BLaER1 (cell line): ENCODE measurements at regions not wholly inside any gene's neighbourhood (a gene's known extent, or its start where the extent isn't known, plus 50 kb on each side); places are given as distances from the start of the nearest gene placed in this dataset.
"Not testable (repeated sequence)": the region's sequence is repeated elsewhere in the genome, so short reads cannot be mapped to it uniquely, and the experiment has no call there.

Experiments used
- H3K27ac ChIP-seq: shearing (Covaris generic); formaldehyde crosslinking; 2 replicates; pipeline ENCODE4 v1.8.1; 2022
- H3K27me3 ChIP-seq: shearing (Covaris generic); formaldehyde crosslinking; 2 replicates; pipeline ENCODE4 v1.8.1; 2022
- H3K36me3 ChIP-seq: shearing (Covaris generic); formaldehyde crosslinking; 2 replicates; pipeline ENCODE4 v1.8.1; 2022
- H3K4me1 ChIP-seq: shearing (Covaris generic); formaldehyde crosslinking; 2 replicates; pipeline ENCODE4 v1.8.1; 2022
- H3K4me2 ChIP-seq: shearing (Covaris generic); formaldehyde crosslinking; 2 replicates; pipeline ENCODE4 v1.8.1; 2022
- H3K4me3 ChIP-seq: shearing (Covaris generic); formaldehyde crosslinking; 2 replicates; pipeline ENCODE4 v1.8.1; 2022
- H3K9ac ChIP-seq: shearing (Covaris generic); formaldehyde crosslinking; 2 replicates; pipeline ENCODE4 v1.8.1; 2022
- H3K9me3 ChIP-seq: shearing (Covaris generic); formaldehyde crosslinking; 2 replicates; pipeline ENCODE4 v1.8.1; 2022
- H4K20me1 ChIP-seq: shearing (Covaris generic); formaldehyde crosslinking; 2 replicates; pipeline ENCODE4 v1.8.1; 2022
- Cebpa-rat ChIP-seq: shearing (Covaris generic); IDR thresholded peaks from 2 replicates; pipeline ENCODE4 v1.8.1; 2022

- Histone ChIP-seq H3K4me2 (peak overlapping the region; percentile 61), H3K27me3 (no peaks in the 10 kb centered on the region), H3K27ac (peak overlapping the region; percentile 86)
Measured at GRCh38 chr22:22357024-22357883, 112.7 kb downstream of the VPREB1 start.

GRCh38 chr22:22358152-22358551, 113.6 kb downstream of the VPREB1 start:
- no peaks in the 10 kb centered on the region for H3K27me3 ChIP-seq
- H3K9me3 ChIP-seq, result no peaks in the 10 kb centered on the region
- peak overlapping the region; percentile 61 for H3K4me2 ChIP-seq
- peak overlapping the region; percentile 65; the same call in 1 of the 2 replicates for H3K9ac ChIP-seq
- no peak for TF ChIP-seq Cebpa-rat
- H3K4me1 ChIP-seq, result peaks cover 55% of the 10 kb centered on the region
- H3K36me3 ChIP-seq, result no peaks in the 10 kb centered on the region
- H3K27ac ChIP-seq, result peak overlapping the region; percentile 86
- H4K20me1 ChIP-seq, result no peaks in the 10 kb centered on the region
- H3K4me3 ChIP-seq, result no peak overlapping the region; the same call in 1 of the 2 replicates

More at GRCh38 chr22:22357024-22357883, 112.7 kb downstream of the VPREB1 start:
- no peak for TF ChIP-seq Cebpa-rat
- Histone ChIP-seq H3K9me3 (no peaks in the 10 kb centered on the region), H3K36me3 (no peaks in the 10 kb centered on the region), H3K4me3 (no peak overlapping the region), H3K4me1 (peaks cover 58% of the 10 kb centered on the region), H4K20me1 (no peaks in the 10 kb centered on the region), H3K9ac (peak overlapping the region; percentile 65; the same call in 1 of the 2 replicates)

GRCh38 chr22:22358686-22359085, 114.1 kb downstream of the VPREB1 start:
- no peaks in the 10 kb centered on the region for H4K20me1 ChIP-seq
- no peak overlapping the region for H3K4me3 ChIP-seq
- H3K36me3 ChIP-seq, result no peaks in the 10 kb centered on the region
- H3K9ac ChIP-seq, result no peak overlapping the region
- peaks cover 52% of the 10 kb centered on the region for H3K4me1 ChIP-seq
- peak overlapping the region; percentile 61 for H3K4me2 ChIP-seq
- no peaks in the 10 kb centered on the region for H3K9me3 ChIP-seq
- TF ChIP-seq Cebpa-rat, result no peak
- peak overlapping the region; percentile 86; the same call in 1 of the 2 replicates for H3K27ac ChIP-seq
- H3K27me3 ChIP-seq, result no peaks in the 10 kb centered on the region

- no peaks in the 10 kb centered on the region for H3K9me3 ChIP-seq
- no peak overlapping the region for H3K27ac ChIP-seq
- H3K4me1 ChIP-seq, result peaks cover 45% of the 10 kb centered on the region
- no peaks in the 10 kb centered on the region for H3K36me3 ChIP-seq
- H3K4me3 ChIP-seq, result no peak overlapping the region
- no peak overlapping the region for H3K9ac ChIP-seq
- H3K27me3 ChIP-seq, result no peaks in the 10 kb centered on the region
- no peaks in the 10 kb centered on the region for H4K20me1 ChIP-seq
- no peak for TF ChIP-seq Cebpa-rat
- no peak overlapping the region for H3K4me2 ChIP-seq
Measured at GRCh38 chr22:22359465-22359864, 114.9 kb downstream of the VPREB1 start.

GRCh38 chr22:22360014-22360413, 115.4 kb downstream of the VPREB1 start:
- H3K4me1 ChIP-seq, result peaks cover 39% of the 10 kb centered on the region
- no peak overlapping the region for H3K9ac ChIP-seq
- H3K9me3 ChIP-seq, result no peaks in the 10 kb centered on the region
- no peak overlapping the region for H3K4me2 ChIP-seq
- no peak for TF ChIP-seq Cebpa-rat
- H3K36me3 ChIP-seq, result no peaks in the 10 kb centered on the region
- H4K20me1 ChIP-seq, result no peaks in the 10 kb centered on the region
- H3K27me3 ChIP-seq, result no peaks in the 10 kb centered on the region
- no peak overlapping the region for H3K4me3 ChIP-seq
- H3K27ac ChIP-seq, result no peak overlapping the region

- Histone ChIP-seq H3K9ac (no peak overlapping the region), H3K36me3 (no peaks in the 10 kb centered on the region), H3K4me1 (peaks cover 41% of the 10 kb centered on the region), H3K27me3 (no peaks in the 10 kb centered on the region), H3K4me3 (no peak overlapping the region), H3K9me3 (no peaks in the 10 kb centered on the region), H4K20me1 (no peaks in the 10 kb centered on the region), H3K4me2 (no peak overlapping the region), H3K27ac (no peak overlapping the region)
- no peak for TF ChIP-seq Cebpa-rat
Measured at GRCh38 chr22:22362311-22362710, 117.7 kb downstream of the VPREB1 start.

GRCh38 chr22:22362936-22363335, 118.3 kb downstream of the VPREB1 start:
- Histone ChIP-seq H3K9me3 (no peaks in the 10 kb centered on the region), H3K27me3 (no peaks in the 10 kb centered on the region), H3K27ac (no peak overlapping the region), H3K4me3 (no peak overlapping the region), H3K36me3 (no peaks in the 10 kb centered on the region), H4K20me1 (no peaks in the 10 kb centered on the region), H3K4me1 (peaks cover 41% of the 10 kb centered on the region), H3K9ac (no peak overlapping the region), H3K4me2 (peak overlapping the region; percentile 7; the same call in 1 of the 2 replicates)
- no peak for TF ChIP-seq Cebpa-rat

- Histone ChIP-seq H3K9ac (no peak overlapping the region), H3K27me3 (no peaks in the 10 kb centered on the region), H3K36me3 (no peaks in the 10 kb centered on the region), H3K4me1 (peaks cover 42% of the 10 kb centered on the region), H3K4me2 (no peak overlapping the region), H3K4me3 (no peak overlapping the region), H3K9me3 (no peaks in the 10 kb centered on the region), H3K27ac (no peak overlapping the region), H4K20me1 (no peaks in the 10 kb centered on the region)
- TF ChIP-seq Cebpa-rat, result no peak
Measured at GRCh38 chr22:22364207-22364606, 119.6 kb downstream of the VPREB1 start.

GRCh38 chr22:22366537-22366936, 122.0 kb downstream of the VPREB1 start:
- no peak overlapping the region for H3K4me3 ChIP-seq

GRCh38 chr22:22368516-22368915, 123.9 kb downstream of the VPREB1 start:
- H3K4me3 ChIP-seq, result no peak overlapping the region
- H3K4me1 ChIP-seq, result peaks cover 75% of the 10 kb centered on the region
- peak overlapping the region; percentile 68 for H3K27ac ChIP-seq
- H4K20me1 ChIP-seq, result no peaks in the 10 kb centered on the region
- TF ChIP-seq Cebpa-rat, result no peak
- H3K9me3 ChIP-seq, result no peaks in the 10 kb centered on the region
- H3K27me3 ChIP-seq, result no peaks in the 10 kb centered on the region
- no peaks in the 10 kb centered on the region for H3K36me3 ChIP-seq
- H3K4me2 ChIP-seq, result peak overlapping the region; percentile 89
- H3K9ac ChIP-seq, result peak overlapping the region; percentile 60

More at GRCh38 chr22:22366537-22366936, 122.0 kb downstream of the VPREB1 start:
- H3K27me3 ChIP-seq, result no peaks in the 10 kb centered on the region
- H3K27ac ChIP-seq, result peak overlapping the region; percentile 64
- H3K9ac ChIP-seq, result no peak overlapping the region
- peaks cover 64% of the 10 kb centered on the region for H3K4me1 ChIP-seq
- H4K20me1 ChIP-seq, result no peaks in the 10 kb centered on the region
- peak overlapping the region; percentile 63 for H3K4me2 ChIP-seq
- TF ChIP-seq Cebpa-rat, result no peak
- no peaks in the 10 kb centered on the region for H3K36me3 ChIP-seq
- H3K9me3 ChIP-seq, result no peaks in the 10 kb centered on the region

- H3K36me3 ChIP-seq, H4K20me1 ChIP-seq, H3K27me3 ChIP-seq, H3K9me3 ChIP-seq: not testable (repeated sequence)
- Histone ChIP-seq H3K4me1 (peaks cover 82% of the 10 kb centered on the region), H3K4me3 (peak overlapping the region; percentile 47), H3K4me2 (peak overlapping the region; percentile 89), H3K9ac (peak overlapping the region; percentile 72), H3K27ac (peak overlapping the region; percentile 86)
Measured at GRCh38 chr22:22369219-22369963, 124.8 kb downstream of the VPREB1 start.
